HPDE6-E6E7 (cell line): ENCODE measurements at regions not wholly inside any gene's neighbourhood (a gene's known extent, or its start where the extent isn't known, plus 50 kb on each side); places are given as distances from the start of the nearest gene placed in this dataset.
"Not testable (repeated sequence)": the region's sequence is repeated elsewhere in the genome, so short reads cannot be mapped to it uniquely, and the experiment has no call there.

ENCODE experiments used
- DNase-seq: peaks from one replicate; pipeline ENCODE4 v3.0.0; 2011; ENCODE audit warnings: missing footprints; ENCODE audit errors: extremely low spot score

DNA sequence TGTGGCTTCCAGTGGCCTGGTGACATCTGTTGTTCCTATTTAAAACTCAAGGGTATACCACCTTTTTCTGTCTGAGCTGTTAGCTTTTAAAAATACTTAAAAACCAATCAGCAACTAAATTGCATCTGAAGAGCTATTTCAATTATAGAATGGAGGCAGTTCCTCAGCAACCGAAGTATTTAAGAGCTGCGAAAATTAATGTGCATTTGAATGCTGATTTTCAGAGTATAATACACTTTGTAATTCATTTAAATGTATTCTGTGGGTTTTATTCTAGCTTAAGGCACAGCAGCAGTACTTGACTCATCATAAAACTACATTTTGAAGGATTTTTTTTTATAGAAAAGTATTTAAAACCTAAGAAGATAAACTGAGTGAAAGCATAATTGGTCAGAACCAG lies 404.9 kb upstream of the PRKCQ start:
- no peak for DNase-seq

- not testable (repeated sequence) for DNase-seq
Measured at GRCh38 chr10:6984016-6984415, 403.9 kb upstream of the PRKCQ start.

DNA sequence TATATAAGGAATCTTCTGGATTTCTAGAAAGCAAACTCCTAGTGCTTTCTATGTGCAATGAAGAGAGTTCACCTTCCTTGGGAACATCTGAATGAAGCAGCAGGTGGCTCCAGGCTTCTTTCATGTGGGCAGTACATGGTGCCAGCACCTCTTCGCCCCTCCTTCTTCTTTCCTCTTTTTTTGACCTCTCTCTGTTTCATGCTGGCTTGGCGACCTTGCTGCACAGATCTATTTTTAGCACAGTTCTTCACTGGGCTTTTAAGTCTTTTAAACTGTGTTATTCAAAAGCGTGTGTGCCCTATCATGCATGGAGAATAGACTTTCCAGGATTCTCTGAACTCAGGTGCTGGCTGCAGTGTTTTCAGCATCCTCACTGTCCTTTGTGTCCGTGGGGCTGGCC lies 400.3 kb upstream of the PRKCQ start:
- DNase-seq = no peak

- no peak for DNase-seq
Measured at GRCh38 chr10:6979371-6979770, 399.3 kb upstream of the PRKCQ start.

DNA sequence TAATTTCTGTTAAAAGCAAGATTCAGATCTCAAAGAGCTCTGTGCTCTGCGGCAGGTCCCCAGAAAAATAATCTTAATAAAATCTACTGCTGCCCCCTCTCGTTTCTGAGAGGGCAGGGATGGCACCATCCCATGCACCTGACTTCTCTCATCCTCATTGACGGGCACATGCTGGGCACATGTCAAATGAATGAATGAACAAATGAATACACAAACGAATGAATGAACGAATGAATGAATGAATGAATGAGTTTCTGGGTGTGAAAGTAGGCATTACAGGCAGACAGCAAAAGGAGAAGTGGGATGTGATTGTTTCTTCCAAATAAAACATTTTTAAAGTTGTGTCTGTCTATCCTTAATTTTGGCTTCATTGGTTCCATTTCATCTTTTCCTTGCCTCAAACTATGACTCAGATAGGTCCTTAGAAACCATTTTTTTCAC lies 398.1 kb upstream of the PRKCQ start:
- no peak for DNase-seq

DNA sequence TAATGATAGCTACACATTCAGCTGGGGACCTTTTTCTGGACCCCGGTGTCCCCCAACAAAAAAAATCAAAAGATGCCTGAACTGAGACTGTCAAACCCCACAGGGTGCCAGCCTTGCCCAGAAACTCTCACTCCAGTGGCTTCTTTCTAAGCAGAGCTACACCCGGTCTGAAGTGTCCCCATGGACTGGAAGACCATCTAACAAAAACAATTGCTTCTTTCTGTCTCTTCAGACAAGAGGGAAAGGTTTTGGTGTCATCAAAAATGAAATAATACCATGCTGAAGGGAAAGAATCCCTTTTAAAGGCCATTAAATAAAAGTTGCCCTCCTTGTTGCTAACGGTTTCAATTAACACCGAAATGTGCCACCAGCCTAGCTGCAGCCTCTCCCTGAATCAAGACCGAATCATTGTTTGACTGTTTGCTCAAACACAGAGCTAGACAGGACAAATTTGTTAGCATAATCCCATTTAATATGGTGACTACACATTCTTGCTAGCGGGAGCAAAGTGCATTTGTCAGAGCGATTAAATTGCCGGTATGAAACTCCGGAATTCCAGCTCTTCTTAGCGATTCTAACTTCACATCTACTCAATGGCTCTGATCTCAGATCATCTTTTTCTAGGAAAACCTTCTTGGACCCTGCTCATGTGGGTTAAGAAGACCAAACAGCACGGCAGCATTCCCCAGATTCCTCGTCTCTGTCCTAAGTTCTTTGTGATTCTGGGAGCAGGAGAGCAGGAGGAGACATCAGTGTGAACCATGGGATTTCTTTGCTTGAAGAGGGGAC lies 397.5 kb upstream of the PRKCQ start:
- no peak for DNase-seq

DNA sequence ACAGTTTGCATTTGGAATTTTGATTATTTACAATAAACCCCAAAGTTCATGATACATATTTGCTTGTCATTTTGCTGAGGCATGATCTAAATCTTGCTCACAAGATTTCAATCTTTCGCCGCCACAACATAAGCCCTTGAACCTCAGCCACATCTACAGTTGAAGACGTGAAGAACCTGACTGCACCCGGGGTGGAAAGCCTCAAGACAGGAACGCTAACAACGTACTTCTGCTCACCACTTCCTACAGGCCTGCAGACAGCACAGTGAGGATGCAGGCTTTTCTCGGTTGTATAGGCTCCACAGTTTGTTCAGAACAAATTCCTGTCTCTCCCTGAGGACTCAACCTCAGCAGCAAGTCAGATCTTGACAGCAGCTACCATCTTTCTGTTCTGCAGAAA lies 393.8 kb upstream of the PRKCQ start:
- no peak for DNase-seq

DNA sequence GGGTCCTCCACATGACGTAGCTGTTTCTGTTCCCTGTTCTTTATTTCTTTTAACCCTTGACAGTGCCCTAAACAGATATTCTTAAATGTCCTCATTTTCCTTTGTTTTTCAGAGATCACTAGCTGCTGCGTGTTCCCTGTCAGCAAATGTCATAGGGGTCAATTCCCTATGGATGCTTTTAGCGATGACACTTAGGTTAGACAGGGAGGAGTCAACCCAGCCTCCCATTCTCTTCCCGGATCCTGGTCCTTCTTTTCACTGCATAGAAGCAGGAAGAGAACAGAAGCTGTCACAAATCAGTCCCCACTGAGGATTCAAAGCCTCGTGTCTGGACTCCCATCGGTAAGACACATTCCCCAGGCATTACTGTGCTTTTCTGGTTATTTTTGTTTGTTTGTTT lies 392.1 kb upstream of the PRKCQ start:
- no peak for DNase-seq

DNA sequence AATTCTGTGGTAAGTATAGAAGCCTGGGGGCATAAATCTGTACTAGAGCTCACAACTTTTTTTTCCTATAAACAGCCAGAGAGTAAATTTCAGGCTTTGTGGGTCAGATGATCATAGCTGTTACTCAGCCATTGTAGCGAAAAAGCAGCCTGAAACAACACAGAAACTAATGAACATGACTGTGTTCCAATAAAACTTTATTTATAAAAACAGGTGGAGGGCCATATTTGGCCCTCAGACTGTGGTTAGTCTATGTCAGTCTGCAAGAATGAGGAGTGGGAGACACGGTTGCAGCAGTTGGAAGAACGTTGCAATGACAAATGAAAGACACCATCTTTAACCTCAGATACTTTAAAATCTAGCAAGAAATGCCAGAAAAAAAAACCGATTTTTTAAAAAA lies 389.6 kb upstream of the PRKCQ start:
- DNase-seq = no peak

DNA sequence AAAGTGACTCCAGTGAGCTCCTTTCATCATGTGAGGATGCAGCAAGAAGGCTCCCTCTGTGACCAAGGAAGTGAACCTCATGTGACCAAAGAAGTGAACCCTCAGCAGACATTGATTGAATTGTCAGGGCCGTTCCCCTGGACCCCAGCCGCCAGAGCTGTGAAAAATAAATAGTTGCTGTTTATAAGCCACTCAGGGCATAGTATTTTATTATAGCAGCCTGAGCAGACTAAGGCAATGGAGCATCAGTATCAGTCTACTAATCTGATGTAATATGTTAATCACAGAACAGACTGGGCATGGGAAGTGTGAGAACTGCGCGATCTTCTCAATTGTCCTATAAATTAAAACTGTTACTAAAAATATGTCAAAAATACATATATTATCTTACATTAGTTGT lies 384.5 kb upstream of the PRKCQ start:
- no peak for DNase-seq

GRCh38 chr10:6962576-6962975 lies 382.5 kb upstream of the PRKCQ start:
- no peak for DNase-seq

DNA sequence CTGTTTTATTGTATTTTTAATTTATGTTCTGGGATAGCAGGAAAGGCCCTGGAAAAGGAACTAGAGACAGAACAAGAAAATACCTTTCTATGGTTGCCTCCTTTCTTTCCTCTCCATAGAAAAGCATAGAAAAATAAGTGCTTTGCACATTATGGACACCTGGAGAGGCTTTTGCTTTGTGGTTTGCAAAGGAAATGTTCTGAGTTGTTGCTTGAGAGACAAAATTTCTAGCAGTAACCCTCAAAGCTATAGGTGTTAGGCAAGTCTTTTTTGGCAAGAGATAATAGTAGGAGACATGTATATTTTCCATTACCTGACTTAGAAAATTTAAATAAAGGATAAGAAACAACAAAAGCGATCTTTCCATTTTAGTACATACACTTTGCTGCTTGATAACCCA lies 378.6 kb upstream of the PRKCQ start:
- no peak for DNase-seq

DNA sequence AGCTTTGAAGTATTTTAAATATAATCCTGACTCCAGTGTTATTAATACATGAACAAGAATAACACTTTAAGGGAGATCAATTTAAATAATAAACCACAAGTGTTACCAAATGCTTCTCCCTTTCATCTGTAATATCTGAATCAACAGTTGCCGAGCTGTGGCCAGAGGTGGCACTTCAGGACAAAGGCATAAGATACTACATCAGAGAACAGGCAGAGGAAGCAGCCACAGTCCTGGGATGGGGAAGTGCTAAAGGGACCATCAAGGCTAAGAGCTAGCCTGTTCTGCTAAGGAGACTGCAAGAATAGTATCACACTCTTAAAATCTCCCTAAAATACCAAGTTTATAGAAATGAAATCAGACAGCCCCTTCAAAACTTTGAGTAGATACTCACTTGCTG lies 378.2 kb upstream of the PRKCQ start:
- no peak for DNase-seq

GRCh38 chr10:6957851-6958250 lies 377.8 kb upstream of the PRKCQ start:
- DNase-seq = no peak

GRCh38 chr10:6956562-6956961 lies 376.5 kb upstream of the PRKCQ start:
- DNase-seq = no peak

GRCh38 chr10:6953271-6953801 lies 373.3 kb upstream of the PRKCQ start:
- no peak for DNase-seq

DNA sequence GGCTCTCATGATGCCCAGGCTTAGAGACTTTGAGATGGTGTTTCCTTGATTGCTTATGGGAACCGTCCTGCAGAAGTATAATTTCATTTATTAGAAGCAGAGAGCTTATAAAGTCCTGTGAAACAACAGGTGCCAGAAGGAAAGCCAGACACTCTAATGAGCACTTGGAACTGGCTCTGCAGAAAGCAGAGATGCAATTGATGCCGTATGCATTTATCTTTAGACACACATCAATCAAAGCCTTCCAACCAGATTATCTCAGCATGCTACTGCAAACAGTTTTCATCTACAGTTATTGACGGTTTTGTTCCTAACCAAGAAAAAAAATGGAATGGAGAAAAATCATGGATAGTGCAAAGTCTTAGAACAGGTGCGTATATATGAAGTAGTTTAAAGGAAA lies 371.7 kb upstream of the PRKCQ start:
- no peak for DNase-seq

- no peak for DNase-seq
Measured at GRCh38 chr10:6950133-6950532, 370.1 kb upstream of the PRKCQ start.

- no peak for DNase-seq
Measured at GRCh38 chr10:6944436-6944835, 364.4 kb upstream of the PRKCQ start.

DNA sequence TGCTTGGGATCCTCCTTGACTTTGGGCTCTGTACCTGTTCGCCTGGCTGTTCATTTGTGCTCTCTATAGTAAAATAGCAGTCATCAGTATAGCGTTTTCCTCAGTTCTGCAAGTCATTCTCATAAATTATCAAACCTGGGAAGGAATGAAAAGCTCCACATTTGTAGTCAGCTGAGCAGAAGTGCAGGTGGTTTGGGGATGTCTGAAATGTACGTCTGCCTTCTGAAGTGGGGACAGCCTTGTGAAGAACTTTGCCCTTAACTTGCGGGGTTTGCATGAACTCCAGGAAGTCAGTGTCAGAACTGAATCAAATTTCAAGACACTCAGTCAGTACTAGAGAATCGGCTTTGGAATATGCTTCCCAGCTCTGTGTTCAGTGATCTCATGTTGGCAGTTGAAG lies 358.3 kb upstream of the PRKCQ start:
- no peak for DNase-seq

- DNase-seq = no peak
Measured at GRCh38 chr10:6936931-6937330, 356.9 kb upstream of the PRKCQ start.

GRCh38 chr10:6929148-6929830 lies 349.2 kb upstream of the PRKCQ start:
- no peak for DNase-seq

GRCh38 chr10:6928586-6928985 lies 348.5 kb upstream of the PRKCQ start:
- DNase-seq = no peak
